K562 (cell line): ENCODE measurements at regions not wholly inside any gene's neighbourhood (a gene's known extent, or its start where the extent isn't known, plus 50 kb on each side); places are given as distances from the start of the nearest gene placed in this dataset.

Source experiments
- ATAC-seq: fragments of 200-7000 bp; cut with Tn5 transposase; 3 replicates; pipeline ENCODE4 v1.9.1; 2020; ENCODE audit warnings: moderate library complexity
- BruUV-seq: library from RNA; stranded (reverse); fragments of 400-500 nt; replicated peaks from 2 replicates; lab custom pipeline; 2021; lab: Mats Ljungman, UMichigan
- CTCF ChIA-PET: fragments of 300-600 bp; formaldehyde crosslinking; extraction: SDS; loops from one replicate; lab custom pipeline; 2021; ENCODE audit warnings: low intra/inter-chr PET ratio; lab: Yijun Ruan, JAX
- POLR2A ChIA-PET: fragments of 300-600, 350-650 bp; sonication (Branson Sonifier 250); formaldehyde crosslinking; extraction: SDS; loops from one replicate; lab custom pipeline; 2021; ENCODE audit warnings: antibody characterized with exemption, inconsistent platforms; lab: Yijun Ruan, JAX
- DNase-seq, 4 experiments: peaks; one replicate each; pipeline versions ENCODE4 v3.0.0 to v3.0.0-alpha.2; 2011 to 2018; ENCODE audit warnings: low spot score in 3 of 4, mixed read lengths in 3 of 4; ENCODE audit errors: extremely low read depth in 1 of 4
- FAIRE-seq: peaks from 2 replicates; lab custom pipeline; 2011; peaks lifted over from hg19 to GRCh38; lab: Jason Lieb, UNC
- H2AFZ ChIP-seq: 2 replicates; pipeline ENCODE4 v1.6.0; 2011; ENCODE audit warnings: low read depth, low read length, control low read depth, inconsistent platforms
- H3K27ac ChIP-seq: fragments of 200-600 bp; 3 replicates; pipeline ENCODE4 v1.8.0; 2011; ENCODE audit warnings: low read depth, mild to moderate bottlenecking, control low read depth, inconsistent platforms, low read length, moderate library complexity, mixed read lengths; ENCODE audit errors: extremely low read depth
- H3K27me3 ChIP-seq, 2 experiments: fragments of 300-600 bp in 1 of 2; 2 replicates in 1 of 2; 3 replicates in 1 of 2; pipeline versions ENCODE4 v1.6.0 to v1.8.0; 2011; ENCODE audit warnings: inconsistent platforms in 2 of 2, low read length in 2 of 2, mild to moderate bottlenecking in 1 of 2, mixed read lengths in 1 of 2, moderate library complexity in 1 of 2; ENCODE audit not compliant: control insufficient read depth in 2 of 2, insufficient read depth in 2 of 2
- H3K36me3 ChIP-seq: fragments of 300-600 bp; 3 replicates; pipeline ENCODE4 v1.8.0; 2011; ENCODE audit warnings: mild to moderate bottlenecking, low read length, inconsistent platforms; ENCODE audit not compliant: control insufficient read depth, insufficient read depth
- H3K4me1 ChIP-seq, 2 experiments: fragments of 200-600 bp in 1 of 2; replicated peaks in 1 of 2; 2 replicates in 1 of 2; 3 replicates in 1 of 2; pipeline versions ENCODE4 v1.5.1 to v1.8.0; 2011; ENCODE audit warnings: inconsistent platforms in 2 of 2, low read length in 2 of 2, mild to moderate bottlenecking in 1 of 2, mixed read lengths in 1 of 2, moderate library complexity in 1 of 2; ENCODE audit not compliant: control insufficient read depth in 2 of 2, insufficient read depth in 2 of 2
- H3K4me2 ChIP-seq: 2 replicates; pipeline ENCODE4 v1.6.1; 2011; ENCODE audit warnings: low read length, control low read depth, inconsistent platforms, mixed read lengths; ENCODE audit not compliant: insufficient read depth
- H3K4me3 ChIP-seq: fragments of 200-600 bp; sonication (generic), shearing (Covaris generic); 2 replicates; pipeline ENCODE4 v1.5.1; 2016; ENCODE audit warnings: control low read depth, inconsistent platforms
- H3K79me2 ChIP-seq: fragments of 200-600 bp; 3 replicates; pipeline ENCODE4 v1.8.0; 2011; ENCODE audit warnings: low read length, inconsistent platforms; ENCODE audit not compliant: control insufficient read depth, insufficient read depth
- H3K9ac ChIP-seq, 2 experiments: 2 replicates each; pipeline versions ENCODE4 v1.6.0 to v1.6.1; 2011; ENCODE audit warnings: low read depth in 2 of 2, low read length in 2 of 2, control low read depth in 1 of 2, inconsistent platforms in 1 of 2, mild to moderate bottlenecking in 1 of 2, mixed read lengths in 1 of 2; ENCODE audit not compliant: insufficient read depth in 1 of 2
- H3K9me1 ChIP-seq: one replicate; pipeline ENCODE4 v1.6.0; 2011; ENCODE audit warnings: inconsistent platforms, mild to moderate bottlenecking, low read length, moderate library complexity; ENCODE audit not compliant: control insufficient read depth, insufficient read depth
- H3K9me3 ChIP-seq: replicated peaks from 2 replicates; pipeline ENCODE4 v1.5.1; 2011; ENCODE audit warnings: low read depth, low read length, inconsistent platforms; ENCODE audit not compliant: control insufficient read depth, insufficient read depth
- H4K20me1 ChIP-seq: replicated peaks from 2 replicates; pipeline ENCODE4 v1.6.1; 2011; ENCODE audit warnings: low read length, inconsistent platforms, mixed read lengths; ENCODE audit not compliant: control insufficient read depth, insufficient read depth
- ATF3 ChIP-seq, 2 experiments: fragments of 450-650 bp in 1 of 2; sonication (generic) in 1 of 2; formaldehyde crosslinking in 1 of 2; IDR thresholded peaks in 1 of 2; conservative IDR thresholded peaks in 1 of 2; 2 replicates each; pipeline versions ENCODE4 v1.6.1 to v1.8.1; 2016 to 2023; ENCODE audit warnings: mild to moderate bottlenecking in 2 of 2, moderate library complexity in 2 of 2, inconsistent platforms in 1 of 2, missing genetic modification reagents in 1 of 2
- FOSL1 ChIP-seq: fragments of 200-800 bp; sonication (Bioruptor generic); conservative IDR thresholded peaks from 2 replicates; pipeline ENCODE4 v1.6.1; 2016; ENCODE audit warnings: missing genetic modification characterization, missing compliant biosample characterization
- GABPB1 ChIP-seq: sonication (generic); formaldehyde crosslinking; IDR thresholded peaks from 2 replicates; pipeline ENCODE4 v1.8.0; 2022; ENCODE audit warnings: mild to moderate bottlenecking, missing genetic modification reagents
- HOXB6 ChIP-seq: fragments of 250-450 bp; sonication (Bioruptor Pico); IDR thresholded peaks from 2 replicates; pipeline ENCODE4 v1.5.1; 2022; ENCODE audit warnings: mild to moderate bottlenecking, borderline replicate concordance
- MXI1 ChIP-seq: IDR thresholded peaks from 2 replicates; pipeline ENCODE4 v1.6.1; 2011; ENCODE audit warnings: low read depth, mild to moderate bottlenecking, improper control_type of control experiment, low read length
- PKNOX1 ChIP-seq: fragments of 450-650 bp; IDR thresholded peaks from 2 replicates; pipeline ENCODE4 v1.6.1; 2016
- RAD51 ChIP-seq: fragments of 450-650 bp; IDR thresholded peaks from 2 replicates; pipeline ENCODE4 v1.7.1; 2016; ENCODE audit warnings: low read depth, mild to moderate bottlenecking, borderline replicate concordance
- RBM34 ChIP-seq: fragments of 200-400 bp; formaldehyde crosslinking; IDR thresholded peaks from 2 replicates; pipeline ENCODE4 v1.6.1; 2018; ENCODE audit warnings: low read length, borderline replicate concordance; ENCODE audit not compliant: insufficient read depth
- RBM39 ChIP-seq: fragments of 200-400 bp; formaldehyde crosslinking; optimal IDR thresholded peaks from 2 replicates; pipeline ENCODE3; 2018; ENCODE audit warnings: low read depth, low read length
- SMC3 ChIP-seq: conservative IDR thresholded peaks from 2 replicates; pipeline ENCODE4 v1.6.1; 2011; ENCODE audit warnings: low read depth, low read length, improper control_type of control experiment; ENCODE audit not compliant: insufficient read depth
- WGBS: fragments of 100-300 bp; shearing (Covaris generic); methylation state at CpG from one replicate; pipeline ENCODE4 v1.1.6; 2016; ENCODE audit warnings: low coverage, mixed read lengths; ENCODE audit not compliant: insufficient coverage; ENCODE audit errors: missing lambda C conversion rate; 5-methylcytosine and 5-hydroxymethylcytosine counted together
- in situ Hi-C: fragments of 300-500 bp; cut with MboI; formaldehyde crosslinking; loops from 4 replicates; pipeline ENCODE4 v1.15.0; 2018; ENCODE audit warnings: inconsistent platforms, mixed read lengths
- intact Hi-C: fragments of 100-400 bp; cut with micrococcal nuclease; formaldehyde crosslinking; loops from 2 replicates; pipeline ENCODE4 v1.14.2; 2022
- TF ChIP-seq, protein P1 (sequence below): sonication (generic); formaldehyde crosslinking; IDR thresholded peaks from 2 replicates; pipeline ENCODE4 v1.9.0; 2022; ENCODE audit warnings: mild to moderate bottlenecking, missing genetic modification reagents

DNA sequence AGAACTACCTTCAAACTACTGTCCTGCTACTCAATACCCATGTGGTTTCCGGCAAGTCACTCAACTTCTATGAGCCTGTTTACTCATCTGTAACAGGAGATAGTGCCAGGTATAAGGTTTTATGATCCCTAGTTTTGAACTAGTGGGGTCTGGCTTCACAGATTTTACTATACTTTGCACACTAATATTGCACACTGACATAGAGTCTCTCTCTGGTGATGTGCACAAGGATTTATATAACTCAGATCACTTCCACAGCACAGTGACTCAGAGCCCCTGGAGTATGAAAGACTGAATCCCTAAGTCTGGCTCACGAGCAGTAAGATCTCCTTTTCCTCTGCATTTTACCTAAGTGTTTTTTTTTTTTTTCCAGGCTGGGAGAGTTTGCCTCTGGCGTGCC, 69.7 kb upstream of the SLC38A2 start:
- H3K79me2 ChIP-seq = no peaks in the 10 kb centered on the region
- H3K9me1 ChIP-seq = no peaks in the 10 kb centered on the region
- ATAC-seq (peak; percentile 62), DNase-seq (no peak), FAIRE-seq (no peak)
- WGBS = 30% methylated on average over 3 of the region's 3 CpGs
- H3K9ac ChIP-seq = no peak overlapping the region
- no TSS peak for BruUV-seq
- intact Hi-C loops (no loop called here), in situ Hi-C loops (no loop called here)
- CTCF ChIA-PET = no interaction called here
- H4K20me1 ChIP-seq = no peaks in the 10 kb centered on the region
- no peaks in the 10 kb centered on the region for H3K36me3 ChIP-seq
- POLR2A ChIA-PET = interaction anchor here (1.5 kb wide), 1 partner anchor 14 kb away, joined by 8 read pairs; no protein-coding TSS in a partner anchor
- H3K9me3 ChIP-seq = no peaks in the 10 kb centered on the region
- H3K4me3 ChIP-seq = no peak overlapping the region
- H2AFZ ChIP-seq = no peak overlapping the region
- TF ChIP-seq RBM39 = no peak
- TF ChIP-seq PKNOX1 = peak; percentile 49; the same call in 1 of the 2 replicates
- no peaks in the 10 kb centered on the region for H3K27me3 ChIP-seq
- H3K27ac ChIP-seq = no peak overlapping the region
- no peak overlapping the region for H3K4me2 ChIP-seq
- peaks cover 0 to 4% of the 10 kb centered on the region in 2 experiments; a peak in 2 of 5 replicates for H3K4me1 ChIP-seq

- H3K9me1 ChIP-seq = no peaks in the 10 kb centered on the region
- no peak overlapping the region for H3K4me2 ChIP-seq
- no peak overlapping the region for H3K4me3 ChIP-seq
- no peaks in the 10 kb centered on the region for H4K20me1 ChIP-seq
- POLR2A ChIA-PET = no interaction called here
- no peaks in the 10 kb centered on the region for H3K36me3 ChIP-seq
- CTCF ChIA-PET = no interaction called here
- DNase-seq (peak in 2 of 4 experiments; percentile 16 to 25), FAIRE-seq (no peak), ATAC-seq (no peak)
- in situ Hi-C loops (no loop called here), intact Hi-C loops (no loop called here)
- no peak overlapping the region for H3K9ac ChIP-seq
- BruUV-seq = no TSS peak
- peaks cover 0 to 4% of the 10 kb centered on the region in 2 experiments; a peak in 2 of 5 replicates for H3K4me1 ChIP-seq
- no peaks in the 10 kb centered on the region for H3K27me3 ChIP-seq
- no peaks in the 10 kb centered on the region for H3K79me2 ChIP-seq
- 75% methylated on average over 5 of the region's 5 CpGs for WGBS
- H3K9me3 ChIP-seq = no peaks in the 10 kb centered on the region
- no peak overlapping the region for H2AFZ ChIP-seq
- H3K27ac ChIP-seq = no peak overlapping the region
- no peak for TF ChIP-seq HOXB6 (CRISPR knock-in tag)
- TF ChIP-seq, protein P1, sequence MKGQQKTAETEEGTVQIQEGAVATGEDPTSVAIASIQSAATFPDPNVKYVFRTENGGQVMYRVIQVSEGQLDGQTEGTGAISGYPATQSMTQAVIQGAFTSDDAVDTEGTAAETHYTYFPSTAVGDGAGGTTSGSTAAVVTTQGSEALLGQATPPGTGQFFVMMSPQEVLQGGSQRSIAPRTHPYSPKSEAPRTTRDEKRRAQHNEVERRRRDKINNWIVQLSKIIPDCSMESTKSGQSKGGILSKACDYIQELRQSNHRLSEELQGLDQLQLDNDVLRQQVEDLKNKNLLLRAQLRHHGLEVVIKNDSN (CRISPR knock-in tag) = peak; percentile 77
- no peak for TF ChIP-seq FOSL1 (tag)
- TF ChIP-seq SMC3 = no peak
- TF ChIP-seq ATF3 (IDR thresholded peaks at IDR 0.05) = no peak
- TF ChIP-seq ATF3 (CRISPR knock-in tag; conservative IDR thresholded peaks at IDR 0.05) = no peak
- peak; percentile 58 for TF ChIP-seq RAD51
- no peak for TF ChIP-seq GABPB1 (CRISPR knock-in tag)
- TF ChIP-seq MXI1 = no peak
- no peak for TF ChIP-seq RBM34
Observed at GRCh38 chr12:46439793-46440511, 67.4 kb upstream of the SLC38A2 start.
